SK-N-SH treated with all-trans-retinoic acid at 6 μM for 48 hours (cell line): ENCODE measurements at regions not wholly inside any gene's neighbourhood (a gene's known extent, or its start where the extent isn't known, plus 50 kb on each side); places are given as distances from the start of the nearest gene placed in this dataset.

Experiments used
- CREB5 ChIP-seq: fragments of 250-450 bp; sonication (Bioruptor Pico); IDR thresholded peaks from 2 replicates; pipeline ENCODE4 v1.5.1; 2020; ENCODE audit warnings: low read depth, mild to moderate bottlenecking, moderate library complexity
- CSRNP3 ChIP-seq: fragments of 250-450 bp; sonication (Bioruptor Pico); IDR thresholded peaks from 2 replicates; pipeline ENCODE4 v1.5.1; 2021; ENCODE audit warnings: mild to moderate bottlenecking, moderate library complexity
- OSR1 ChIP-seq: fragments of 250-450 bp; sonication (Bioruptor Pico); IDR thresholded peaks from 2 replicates; pipeline ENCODE4 v1.8.0; 2022; ENCODE audit warnings: moderate library complexity, mild to moderate bottlenecking, inconsistent platforms
- PATZ1 ChIP-seq: fragments of 250-450 bp; sonication (Bioruptor Pico); IDR thresholded peaks from 2 replicates; pipeline ENCODE4 v1.8.0; 2020; ENCODE audit warnings: mild to moderate bottlenecking, moderate library complexity, borderline replicate concordance
- POU6F1 ChIP-seq: fragments of 250-450 bp; sonication (Bioruptor Pico); IDR thresholded peaks from 2 replicates; pipeline ENCODE4 v1.8.0; 2021; ENCODE audit warnings: low read depth, mild to moderate bottlenecking, moderate library complexity, borderline replicate concordance
- PPARA ChIP-seq: fragments of 250-450 bp; sonication (Bioruptor Pico); IDR thresholded peaks from 2 replicates; pipeline ENCODE4 v1.5.0; 2020; ENCODE audit warnings: mild to moderate bottlenecking, borderline replicate concordance
- RARB ChIP-seq: fragments of 250-450 bp; sonication (Bioruptor Pico); IDR thresholded peaks from 2 replicates; pipeline ENCODE4 v1.8.0; 2021; ENCODE audit warnings: mild to moderate bottlenecking, moderate library complexity
- TCF4 ChIP-seq: fragments of 250-450 bp; sonication (Bioruptor Pico); IDR thresholded peaks from 2 replicates; pipeline ENCODE4 v1.8.0; 2021; ENCODE audit warnings: mild to moderate bottlenecking, moderate library complexity, borderline replicate concordance
- ZFP3 ChIP-seq: fragments of 250-450 bp; sonication (Bioruptor Pico); IDR thresholded peaks from 2 replicates; pipeline ENCODE4 v1.5.0; 2020; ENCODE audit warnings: mild to moderate bottlenecking, moderate library complexity
- ZFP30 ChIP-seq: fragments of 450-650 bp; formaldehyde crosslinking; IDR thresholded peaks from 2 replicates; pipeline ENCODE4 v1.5.0; 2022; ENCODE audit warnings: mild to moderate bottlenecking, moderate library complexity

- TF ChIP-seq CSRNP3 (CRISPR knock-in tag) (no peak), ZFP3 (CRISPR knock-in tag) (no peak), PPARA (CRISPR knock-in tag) (no peak), OSR1 (CRISPR knock-in tag) (no peak), POU6F1 (CRISPR knock-in tag) (no peak), CREB5 (no peak), ZFP30 (CRISPR knock-in tag) (no peak), RARB (CRISPR knock-in tag) (no peak), TCF4 (no peak), PATZ1 (CRISPR knock-in tag) (no peak)
Measured at GRCh38 chr16:8179615-8180014, 410.7 kb downstream of the TMEM114 start.
